A673 (cell line): ENCODE measurements at regions not wholly inside any gene's neighbourhood (a gene's known extent, or its start where the extent isn't known, plus 50 kb on each side); places are given as distances from the start of the nearest gene placed in this dataset.

Experiments
- EZH2 ChIP-seq: fragments of 200-600 bp; sonication (generic); IDR thresholded peaks from 2 replicates; pipeline ENCODE4 v1.6.1; 2017; ENCODE audit warnings: borderline replicate concordance, low read depth, mild to moderate bottlenecking, mixed read lengths, antibody characterized with exemption, low read length; ENCODE audit not compliant: poor library complexity, severe bottlenecking
- TF ChIP-seq, protein P1 (sequence below): fragments of 300-800, 200-600 bp; sonication (generic); conservative IDR thresholded peaks from 2 replicates; pipeline ENCODE4 v1.5.1; 2017; ENCODE audit warnings: low read depth, mild to moderate bottlenecking, antibody characterized with exemption, low read length, moderate library complexity, mixed read lengths

DNA sequence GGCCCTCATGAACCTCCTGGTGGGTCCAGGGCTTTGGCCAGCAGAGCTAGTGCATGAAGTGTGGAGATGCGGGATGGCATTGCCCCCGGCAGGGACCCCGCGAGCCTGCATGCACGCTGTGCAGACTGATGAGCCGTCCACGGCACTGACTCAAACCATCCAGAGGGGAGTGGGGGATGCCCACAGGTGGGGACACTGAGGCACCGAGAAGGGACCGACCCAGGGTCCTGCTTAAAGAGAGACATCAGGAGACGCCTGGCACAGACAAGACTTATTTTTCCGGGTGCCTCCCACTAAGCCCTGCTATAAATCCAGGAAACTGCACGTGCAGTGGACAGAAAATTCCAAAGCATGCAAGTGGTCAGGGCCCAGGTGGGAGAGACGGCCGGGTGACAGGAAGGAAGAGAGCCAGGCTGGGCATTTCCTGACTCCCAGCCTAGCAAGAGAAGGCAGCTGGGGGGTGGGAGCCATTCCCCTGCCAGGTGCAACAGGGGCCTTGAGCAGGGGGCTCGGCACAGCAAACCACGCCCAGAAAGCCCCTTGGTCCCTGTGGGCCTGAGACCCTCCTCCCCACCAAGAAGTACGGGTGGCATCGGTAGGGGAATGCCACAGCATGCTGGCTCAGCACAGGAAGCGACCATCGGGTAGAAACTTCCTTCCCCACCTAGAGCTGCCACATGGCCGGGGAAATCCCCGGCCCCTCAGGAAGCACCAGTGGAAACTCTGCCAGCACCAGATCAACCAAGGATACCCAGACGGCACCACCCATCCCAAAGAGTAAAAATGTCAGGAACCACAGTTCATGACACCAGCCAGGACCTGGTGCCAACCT is 91.5 kb downstream of the FOXL3 start:
- TF ChIP-seq, protein P1, sequence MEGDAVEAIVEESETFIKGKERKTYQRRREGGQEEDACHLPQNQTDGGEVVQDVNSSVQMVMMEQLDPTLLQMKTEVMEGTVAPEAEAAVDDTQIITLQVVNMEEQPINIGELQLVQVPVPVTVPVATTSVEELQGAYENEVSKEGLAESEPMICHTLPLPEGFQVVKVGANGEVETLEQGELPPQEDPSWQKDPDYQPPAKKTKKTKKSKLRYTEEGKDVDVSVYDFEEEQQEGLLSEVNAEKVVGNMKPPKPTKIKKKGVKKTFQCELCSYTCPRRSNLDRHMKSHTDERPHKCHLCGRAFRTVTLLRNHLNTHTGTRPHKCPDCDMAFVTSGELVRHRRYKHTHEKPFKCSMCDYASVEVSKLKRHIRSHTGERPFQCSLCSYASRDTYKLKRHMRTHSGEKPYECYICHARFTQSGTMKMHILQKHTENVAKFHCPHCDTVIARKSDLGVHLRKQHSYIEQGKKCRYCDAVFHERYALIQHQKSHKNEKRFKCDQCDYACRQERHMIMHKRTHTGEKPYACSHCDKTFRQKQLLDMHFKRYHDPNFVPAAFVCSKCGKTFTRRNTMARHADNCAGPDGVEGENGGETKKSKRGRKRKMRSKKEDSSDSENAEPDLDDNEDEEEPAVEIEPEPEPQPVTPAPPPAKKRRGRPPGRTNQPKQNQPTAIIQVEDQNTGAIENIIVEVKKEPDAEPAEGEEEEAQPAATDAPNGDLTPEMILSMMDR, result no peak
- no peak for TF ChIP-seq EZH2
